ENCODE measurements at regions not wholly inside any gene's neighbourhood (a gene's known extent, or its start where the extent isn't known, plus 50 kb on each side); places are given as distances from the start of the nearest gene placed in this dataset.

DNA sequence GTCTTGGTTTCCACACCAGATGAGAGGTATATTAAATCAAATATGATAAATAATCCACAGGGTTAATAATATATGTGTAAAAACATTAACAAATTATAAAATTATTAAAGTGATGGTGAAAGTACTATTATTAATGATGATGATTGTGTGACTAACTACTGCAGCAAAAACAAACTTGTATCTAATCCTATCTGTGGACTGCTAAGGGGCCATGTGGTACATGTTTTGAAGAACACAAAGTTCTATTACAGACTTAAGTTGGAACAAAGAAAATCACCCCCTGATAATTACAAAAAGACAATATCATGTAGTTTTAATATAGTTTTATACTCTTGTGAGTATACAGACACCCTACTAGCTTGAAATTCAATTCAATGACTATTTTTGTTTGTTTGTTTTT, 504.2 kb upstream of the NBEA start:
- no peaks in the 10 kb centered on the region for H3K9me3 ChIP-seq (ENCODE audit: control insufficient read depth, low read length, poor library complexity, severe bottlenecking)
- Mint-ChIP-seq H3K27ac (no peak overlapping the region), H3K36me3 (ENCODE audit: low read depth) (no peaks in the 10 kb centered on the region), H3K4me3 (no peak overlapping the region), H3K27me3 (no peaks in the 10 kb centered on the region), H3K4me1 (no peaks in the 10 kb centered on the region)
- no peak for ATAC-seq
- no peak for DNase-seq

DNA sequence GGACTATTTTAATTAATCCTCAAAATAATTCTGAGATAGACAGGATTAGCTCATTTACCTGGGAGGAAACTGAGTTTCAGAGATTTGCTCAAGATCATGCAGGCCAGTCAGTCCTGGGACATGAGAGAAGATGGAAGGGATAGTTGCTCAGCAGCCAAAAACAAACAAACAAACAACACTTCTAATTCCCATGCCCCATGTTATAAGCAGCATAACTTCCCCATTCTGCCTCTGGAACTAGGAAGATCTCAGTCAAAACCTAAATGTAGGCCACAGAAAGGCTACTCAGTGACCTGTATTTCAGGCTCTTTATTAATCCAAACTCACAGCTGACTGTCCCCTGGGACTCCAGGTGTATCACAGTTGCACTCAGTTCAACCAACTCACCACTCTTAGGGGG, 489.2 kb upstream of the NBEA start:
- Mint-ChIP-seq H3K4me3 (no peak overlapping the region), H3K36me3 (ENCODE audit: low read depth) (no peaks in the 10 kb centered on the region), H3K4me1 (no peaks in the 10 kb centered on the region), H3K27ac (no peak overlapping the region), H3K27me3 (no peaks in the 10 kb centered on the region)
- ATAC-seq (no peak), DNase-seq (no peak)
- no peaks in the 10 kb centered on the region for H3K9me3 ChIP-seq (ENCODE audit: control insufficient read depth, low read length, poor library complexity, severe bottlenecking)

DNA sequence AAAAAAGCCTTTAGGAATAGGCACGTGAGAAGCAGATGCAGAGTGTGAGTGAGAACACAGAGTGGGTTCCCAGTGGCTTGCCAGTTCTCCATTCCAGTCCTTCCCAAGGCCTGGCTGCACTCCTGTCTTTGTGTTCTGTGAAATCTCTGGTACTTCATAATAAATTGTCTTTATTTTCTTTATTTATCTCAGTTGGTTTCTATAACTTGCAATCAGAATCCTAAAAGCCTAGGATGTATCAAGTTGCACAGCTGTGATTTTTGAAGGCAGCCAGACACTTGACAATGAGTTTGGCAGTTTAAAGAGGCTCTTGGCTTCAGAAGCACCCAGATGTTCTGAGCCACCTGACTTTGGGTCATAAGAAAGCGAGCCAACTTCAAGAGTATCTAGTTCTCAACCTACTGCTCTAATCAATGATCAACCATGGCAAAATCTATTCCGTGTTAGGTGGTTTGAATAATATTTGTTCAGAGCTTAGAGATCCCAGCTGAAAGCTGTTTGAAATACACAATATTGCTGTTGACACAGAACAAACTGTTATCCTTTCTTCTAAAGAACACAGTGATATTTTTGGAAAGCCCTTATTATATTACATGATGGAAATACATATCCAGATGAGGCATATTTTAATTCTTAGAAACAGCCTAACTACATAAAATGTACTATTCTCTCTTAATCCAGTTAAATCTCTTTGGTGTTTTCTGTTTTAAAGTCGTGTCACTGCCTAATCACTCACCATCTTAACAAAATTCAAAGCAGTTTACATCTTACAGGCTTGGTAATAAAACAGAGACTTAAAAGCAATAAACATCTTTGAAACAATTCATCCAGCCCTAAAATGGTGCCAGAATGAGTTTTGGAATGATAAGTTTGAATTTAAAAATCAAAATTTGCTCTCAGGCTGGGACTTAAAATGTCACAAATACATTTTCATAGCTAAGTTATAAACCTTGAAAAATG, 483.0 kb upstream of the NBEA start:
- Mint-ChIP-seq H3K4me1 (no peaks in the 10 kb centered on the region), H3K4me3 (no peak overlapping the region), H3K36me3 (ENCODE audit: low read depth) (no peaks in the 10 kb centered on the region), H3K27me3 (no peaks in the 10 kb centered on the region), H3K27ac (no peak overlapping the region)
- ATAC-seq (no peak), DNase-seq (no peak)
- H3K9me3 ChIP-seq (ENCODE audit: control insufficient read depth, low read length, poor library complexity, severe bottlenecking): no peaks in the 10 kb centered on the region

DNA sequence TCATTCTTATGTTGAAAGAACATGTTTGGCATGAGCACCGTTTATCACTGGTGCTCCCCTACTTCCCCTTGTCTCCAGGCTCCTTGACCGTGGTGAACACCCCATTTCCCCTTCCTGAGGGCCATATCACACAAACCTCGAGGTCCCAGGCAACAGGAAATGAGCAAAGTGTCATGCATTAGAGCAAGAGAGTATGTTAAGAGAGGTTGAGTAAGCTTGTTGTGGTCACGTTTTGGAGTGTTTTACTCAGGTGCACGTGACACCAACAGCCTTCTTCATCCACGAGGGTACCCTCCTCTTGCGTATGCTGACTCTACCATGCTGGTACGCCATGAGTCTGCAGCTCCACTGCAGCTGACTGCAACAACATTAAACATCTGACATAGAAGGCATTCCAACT, 482.2 kb upstream of the NBEA start:
- no peak for ATAC-seq
- H3K27me3 Mint-ChIP-seq: no peaks in the 10 kb centered on the region
- no peak overlapping the region for H3K27ac Mint-ChIP-seq
- H3K9me3 ChIP-seq (ENCODE audit: control insufficient read depth, low read length, poor library complexity, severe bottlenecking): no peaks in the 10 kb centered on the region
- H3K4me1 Mint-ChIP-seq: no peaks in the 10 kb centered on the region
- no peaks in the 10 kb centered on the region for H3K36me3 Mint-ChIP-seq (ENCODE audit: low read depth)
- no peak for DNase-seq
- H3K4me3 Mint-ChIP-seq: no peak overlapping the region

DNA sequence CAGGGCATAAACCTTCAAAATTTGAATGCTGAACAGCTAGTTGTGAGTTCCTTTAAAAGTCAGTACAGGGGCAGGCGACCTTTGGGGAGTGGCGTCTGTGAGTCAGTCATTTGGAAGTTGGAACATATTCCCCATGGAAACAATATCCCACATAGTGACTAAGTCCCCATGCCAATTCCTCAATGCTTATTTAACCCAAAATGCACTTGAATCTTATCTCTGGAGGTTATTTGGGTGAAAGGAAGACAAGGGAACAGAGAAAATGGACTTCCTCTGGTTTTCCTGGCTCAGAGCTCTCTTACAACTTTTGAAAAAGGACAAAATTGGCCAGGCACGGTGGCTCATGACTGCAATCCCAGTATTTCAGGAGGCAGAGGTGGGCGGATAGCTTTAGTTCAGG, 479.2 kb upstream of the NBEA start:
- H3K27me3 Mint-ChIP-seq: no peaks in the 10 kb centered on the region
- ATAC-seq: no peak

DNA sequence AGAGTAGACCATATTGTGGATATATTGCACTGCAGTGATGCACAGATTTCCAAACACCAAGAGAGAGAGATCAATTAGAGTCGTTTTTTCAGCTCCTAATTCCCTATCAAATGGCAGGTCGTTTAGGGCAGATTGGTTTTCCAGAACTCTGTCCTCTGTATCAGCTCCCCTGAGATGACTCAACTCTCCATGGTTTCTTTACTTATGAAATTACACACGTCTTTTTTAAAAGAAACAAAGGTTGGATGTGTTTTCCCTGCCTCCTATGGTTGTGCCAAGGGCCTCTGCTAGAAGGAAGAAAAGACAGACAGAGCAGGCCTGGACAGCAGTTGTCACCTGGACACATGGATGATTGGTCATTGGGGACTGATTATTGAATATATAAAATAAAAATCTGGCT, 478.1 kb upstream of the NBEA start:
- DNase-seq: no peak
- no peaks in the 10 kb centered on the region for H3K4me1 Mint-ChIP-seq
- no peaks in the 10 kb centered on the region for H3K36me3 Mint-ChIP-seq (ENCODE audit: low read depth)
- ATAC-seq: no peak
- no peaks in the 10 kb centered on the region for H3K9me3 ChIP-seq (ENCODE audit: control insufficient read depth, low read length, poor library complexity, severe bottlenecking)
- no peak overlapping the region for H3K27ac Mint-ChIP-seq
- no peak overlapping the region for H3K4me3 Mint-ChIP-seq
- H3K27me3 Mint-ChIP-seq: no peaks in the 10 kb centered on the region

More for the DNA sequence above, 479.2 kb upstream of the NBEA start:
- no peaks in the 10 kb centered on the region for H3K9me3 ChIP-seq (ENCODE audit: control insufficient read depth, low read length, poor library complexity, severe bottlenecking)
- H3K27ac Mint-ChIP-seq: no peak overlapping the region
- no peak overlapping the region for H3K4me3 Mint-ChIP-seq
- H3K36me3 Mint-ChIP-seq (ENCODE audit: low read depth): no peaks in the 10 kb centered on the region
- no peak for DNase-seq
- H3K4me1 Mint-ChIP-seq: no peaks in the 10 kb centered on the region

- no peak overlapping the region for H3K27ac Mint-ChIP-seq
- ATAC-seq: no peak
- H3K9me3 ChIP-seq (ENCODE audit: control insufficient read depth, low read length, poor library complexity, severe bottlenecking): no peaks in the 10 kb centered on the region
- no peaks in the 10 kb centered on the region for H3K36me3 Mint-ChIP-seq (ENCODE audit: low read depth)
- DNase-seq: no peak
- no peaks in the 10 kb centered on the region for H3K4me1 Mint-ChIP-seq
- no peak overlapping the region for H3K4me3 Mint-ChIP-seq
- no peaks in the 10 kb centered on the region for H3K27me3 Mint-ChIP-seq
Observed at GRCh38 chr13:34465423-34465922, 476.6 kb upstream of the NBEA start.

DNA sequence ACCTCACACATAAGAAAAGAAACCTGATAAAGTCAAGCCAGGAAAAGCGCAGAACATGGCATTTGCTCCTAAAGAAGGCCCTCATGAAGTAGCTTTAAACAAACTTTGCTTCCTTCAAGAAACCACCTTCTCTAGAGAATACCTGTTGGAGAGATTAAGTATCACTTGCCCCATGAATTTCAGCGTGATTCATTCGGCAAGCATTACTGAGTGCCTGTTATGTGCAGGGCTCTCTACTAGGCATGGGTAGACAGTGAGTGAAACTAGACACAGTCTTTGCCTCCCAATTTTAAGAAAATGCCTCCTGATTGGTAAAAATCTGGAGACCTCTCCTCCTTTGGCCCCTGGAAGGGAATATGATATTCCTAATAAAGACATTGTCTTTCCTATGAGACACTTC, 475.8 kb upstream of the NBEA start:
- DNase-seq (no peak), ATAC-seq (no peak)
- no peaks in the 10 kb centered on the region for H3K4me1 Mint-ChIP-seq
- no peaks in the 10 kb centered on the region for H3K27me3 Mint-ChIP-seq
- H3K36me3 Mint-ChIP-seq (ENCODE audit: low read depth): no peaks in the 10 kb centered on the region
- H3K27ac Mint-ChIP-seq: no peak overlapping the region
- H3K9me3 ChIP-seq (ENCODE audit: control insufficient read depth, low read length, poor library complexity, severe bottlenecking): no peaks in the 10 kb centered on the region
- no peak overlapping the region for H3K4me3 Mint-ChIP-seq

DNA sequence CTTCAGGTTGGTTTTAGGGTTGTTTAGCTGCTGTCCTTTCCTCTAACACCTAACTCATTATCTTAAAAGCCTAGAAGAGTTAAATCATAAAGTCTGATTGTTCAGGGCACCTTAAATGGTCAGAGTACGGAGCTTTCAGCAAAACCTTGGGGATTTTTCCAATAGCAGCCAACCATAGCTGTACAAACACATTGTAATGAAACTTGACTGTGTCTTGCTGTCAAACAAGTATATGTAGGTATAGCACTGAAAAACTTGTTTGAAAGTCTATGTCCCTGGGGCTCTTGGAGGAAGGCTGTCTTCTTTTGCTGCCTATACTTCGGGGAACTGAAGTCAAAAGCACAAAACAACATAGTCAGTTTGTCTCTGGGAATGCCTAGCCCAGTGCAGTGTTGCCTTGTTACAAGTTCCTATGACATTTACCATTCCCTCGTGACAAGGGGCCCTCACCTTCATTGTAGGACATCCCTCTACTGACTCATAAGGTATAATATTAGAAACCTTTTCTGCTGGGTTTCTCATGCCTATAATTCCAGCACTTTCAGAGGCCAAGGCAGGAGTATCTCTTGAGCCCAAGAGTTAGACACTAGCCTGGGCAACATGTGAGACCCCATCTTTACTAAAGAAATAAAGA, 474.5 kb upstream of the NBEA start:
- Mint-ChIP-seq H3K4me3 (no peak overlapping the region), H3K27me3 (no peaks in the 10 kb centered on the region), H3K4me1 (no peaks in the 10 kb centered on the region), H3K36me3 (ENCODE audit: low read depth) (no peaks in the 10 kb centered on the region), H3K27ac (no peak overlapping the region)
- no peak for DNase-seq
- ATAC-seq: no peak
- H3K9me3 ChIP-seq (ENCODE audit: control insufficient read depth, low read length, poor library complexity, severe bottlenecking): no peaks in the 10 kb centered on the region

- Mint-ChIP-seq H3K4me1 (no peaks in the 10 kb centered on the region), H3K27ac (no peak overlapping the region), H3K4me3 (no peak overlapping the region), H3K27me3 (no peaks in the 10 kb centered on the region), H3K36me3 (ENCODE audit: low read depth) (no peaks in the 10 kb centered on the region)
- no peaks in the 10 kb centered on the region for H3K9me3 ChIP-seq (ENCODE audit: control insufficient read depth, low read length, poor library complexity, severe bottlenecking)
- no peak for ATAC-seq
- DNase-seq: no peak
Observed at GRCh38 chr13:34469196-34469986, 472.7 kb upstream of the NBEA start.

- H3K4me3 Mint-ChIP-seq: no peak overlapping the region
- ATAC-seq: no peak
- no peaks in the 10 kb centered on the region for H3K9me3 ChIP-seq (ENCODE audit: control insufficient read depth, low read length, poor library complexity, severe bottlenecking)
Observed at GRCh38 chr13:34474187-34474868, 467.7 kb upstream of the NBEA start.

GRCh38 chr13:34478376-34478775, 463.7 kb upstream of the NBEA start:
- H3K27ac Mint-ChIP-seq: no peak overlapping the region
- H3K9me3 ChIP-seq (ENCODE audit: control insufficient read depth, low read length, poor library complexity, severe bottlenecking): no peaks in the 10 kb centered on the region
- no peak for DNase-seq
- H3K36me3 Mint-ChIP-seq (ENCODE audit: low read depth): no peaks in the 10 kb centered on the region
- ATAC-seq: no peak
- H3K4me3 Mint-ChIP-seq: no peak overlapping the region
- H3K27me3 Mint-ChIP-seq: no peaks in the 10 kb centered on the region
- H3K4me1 Mint-ChIP-seq: no peaks in the 10 kb centered on the region

More at GRCh38 chr13:34474187-34474868, 467.7 kb upstream of the NBEA start:
- Mint-ChIP-seq H3K4me1 (no peaks in the 10 kb centered on the region), H3K27me3 (no peaks in the 10 kb centered on the region), H3K36me3 (ENCODE audit: low read depth) (no peaks in the 10 kb centered on the region), H3K27ac (no peak overlapping the region)
- no peak for DNase-seq

DNA sequence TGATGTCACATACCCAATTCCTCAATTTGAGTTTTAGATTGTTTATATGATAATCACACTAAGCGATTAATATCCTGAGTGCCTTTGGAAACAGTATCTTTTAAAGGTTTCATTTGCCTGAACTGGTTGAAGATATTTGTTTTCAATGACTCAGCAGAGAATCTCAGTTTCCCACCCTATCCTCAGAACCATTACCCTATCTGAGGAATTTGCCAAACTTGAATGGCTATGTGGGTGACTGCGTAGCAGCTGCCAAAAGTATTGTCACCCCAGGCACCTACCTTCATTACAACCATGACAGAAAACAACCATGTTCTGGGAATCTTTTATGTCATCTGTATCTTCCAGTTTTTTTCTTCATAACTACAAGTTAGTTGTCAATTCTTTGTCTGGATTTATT, 440.1 kb upstream of the NBEA start:
- no peak for DNase-seq
- no peak for ATAC-seq
- Mint-ChIP-seq H3K27me3 (no peaks in the 10 kb centered on the region), H3K4me1 (no peaks in the 10 kb centered on the region), H3K4me3 (no peak overlapping the region), H3K36me3 (ENCODE audit: low read depth) (no peaks in the 10 kb centered on the region), H3K27ac (no peak overlapping the region)
- no peaks in the 10 kb centered on the region for H3K9me3 ChIP-seq (ENCODE audit: control insufficient read depth, low read length, poor library complexity, severe bottlenecking)

All from T-helper 17 cell (primary cell).